Transverse colon (tissue), 4 donors: ENCODE measurements at regions not wholly inside any gene's neighbourhood (a gene's known extent, or its start where the extent isn't known, plus 50 kb on each side); places are given as distances from the start of the nearest gene placed in this dataset.

ENCODE experiments used
- CTCF ChIP-seq, 5 experiments: fragments of 200-600 bp in 3 of 5; fragments of 450-650 bp in 2 of 5; sonication (generic) in 3 of 5; IDR thresholded peaks; 1 replicate in 2 of 5; 2 replicates in 3 of 5; pipeline ENCODE4 v1.5.1; 2016 to 2017; ENCODE audit warnings: antibody characterized with exemption in 5 of 5, inconsistent platforms in 3 of 5, mild to moderate bottlenecking in 2 of 5, moderate library complexity in 1 of 5
- EP300 ChIP-seq: sonication (generic); formaldehyde crosslinking; IDR thresholded peaks from one replicate; pipeline ENCODE4 v1.6.1; 2017; ENCODE audit warnings: antibody characterized with exemption, low read depth
- POLR2A ChIP-seq: fragments of 450-650 bp; IDR thresholded peaks from one replicate; pipeline ENCODE4 v1.6.1; 2016; ENCODE audit warnings: antibody characterized with exemption, mild to moderate bottlenecking, moderate library complexity
- POLR2AphosphoS5 ChIP-seq, 3 donors: sonication (generic); formaldehyde crosslinking; IDR thresholded peaks; one replicate each; pipeline ENCODE4 v1.6.1; 2016; ENCODE audit warnings: antibody characterized with exemption in 3 of 3

GRCh38 chr5:110956913-110957813 is 114.3 kb upstream of the TSLP start:
- TF ChIP-seq CTCF (IDR thresholded peaks at IDR 0.05) (no peak), POLR2AphosphoS5 (IDR thresholded peaks at IDR 0.05) (no peak), POLR2A (no peak), EP300 (no peak)
